Mesothelial cell of epicardium (in vitro differentiated cells): ENCODE measurements at regions not wholly inside any gene's neighbourhood (a gene's known extent, or its start where the extent isn't known, plus 50 kb on each side); places are given as distances from the start of the nearest gene placed in this dataset.

Experiments used
- DNase-seq, 2 experiments: peaks; one replicate each; pipeline ENCODE4 v3.0.0; 2021; ENCODE audit warnings: low spot score in 2 of 2; ENCODE audit not compliant: unreplicated experiment in 2 of 2
- H3K27ac Mint-ChIP-seq: 2 replicates; pipeline ENCODE4 v1.8.0; 2021; ENCODE audit warnings: mixed read lengths
- H3K27me3 Mint-ChIP-seq: 2 replicates; pipeline ENCODE4 v1.8.0; 2021; ENCODE audit warnings: low read depth, mixed read lengths
- H3K36me3 Mint-ChIP-seq: 2 replicates; pipeline ENCODE4 v1.8.0; 2021; ENCODE audit warnings: mixed read lengths
- H3K4me1 Mint-ChIP-seq: 2 replicates; pipeline ENCODE4 v1.8.0; 2021; ENCODE audit warnings: mixed read lengths
- H3K4me3 Mint-ChIP-seq: 2 replicates; pipeline ENCODE4 v1.8.0; 2021; ENCODE audit warnings: mild to moderate bottlenecking, moderate library complexity, mixed read lengths
- H3K9me3 Mint-ChIP-seq: 2 replicates; pipeline ENCODE4 v1.8.0; 2021; ENCODE audit warnings: mixed read lengths
- TF ChIP-seq, protein P1 (sequence below): fragments of 200-600 bp; sonication (generic); IDR thresholded peaks from one replicate; pipeline ENCODE4 v1.5.0; 2021; ENCODE audit warnings: antibody characterized with exemption; ENCODE audit not compliant: unreplicated experiment

DNA sequence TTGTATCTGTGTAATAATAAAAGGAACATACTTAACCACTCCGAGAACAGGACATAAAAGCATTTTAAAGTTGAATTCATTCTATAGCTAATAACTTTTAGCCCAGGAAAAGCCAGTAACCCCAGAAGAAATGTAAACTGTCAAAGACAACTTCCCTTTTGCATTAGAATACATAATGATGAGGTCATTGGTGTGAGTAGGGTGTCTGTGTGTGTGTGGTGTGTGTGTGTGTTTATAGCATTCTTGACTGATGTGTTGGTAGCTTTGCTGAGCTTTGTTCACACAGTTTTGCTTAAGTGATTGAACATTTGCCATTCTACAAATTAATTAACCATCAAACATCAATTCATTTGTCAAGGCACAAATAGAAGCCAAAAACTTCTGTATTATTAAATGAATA is 559.6 kb downstream of the ARAP2 start:
- H3K4me1 Mint-ChIP-seq: peaks cover 2% of the 10 kb centered on the region
- peaks cover 13% of the 10 kb centered on the region for H3K36me3 Mint-ChIP-seq
- H3K9me3 Mint-ChIP-seq: peaks cover 42% of the 10 kb centered on the region
- no peak overlapping the region for H3K27ac Mint-ChIP-seq
- TF ChIP-seq, protein P1, sequence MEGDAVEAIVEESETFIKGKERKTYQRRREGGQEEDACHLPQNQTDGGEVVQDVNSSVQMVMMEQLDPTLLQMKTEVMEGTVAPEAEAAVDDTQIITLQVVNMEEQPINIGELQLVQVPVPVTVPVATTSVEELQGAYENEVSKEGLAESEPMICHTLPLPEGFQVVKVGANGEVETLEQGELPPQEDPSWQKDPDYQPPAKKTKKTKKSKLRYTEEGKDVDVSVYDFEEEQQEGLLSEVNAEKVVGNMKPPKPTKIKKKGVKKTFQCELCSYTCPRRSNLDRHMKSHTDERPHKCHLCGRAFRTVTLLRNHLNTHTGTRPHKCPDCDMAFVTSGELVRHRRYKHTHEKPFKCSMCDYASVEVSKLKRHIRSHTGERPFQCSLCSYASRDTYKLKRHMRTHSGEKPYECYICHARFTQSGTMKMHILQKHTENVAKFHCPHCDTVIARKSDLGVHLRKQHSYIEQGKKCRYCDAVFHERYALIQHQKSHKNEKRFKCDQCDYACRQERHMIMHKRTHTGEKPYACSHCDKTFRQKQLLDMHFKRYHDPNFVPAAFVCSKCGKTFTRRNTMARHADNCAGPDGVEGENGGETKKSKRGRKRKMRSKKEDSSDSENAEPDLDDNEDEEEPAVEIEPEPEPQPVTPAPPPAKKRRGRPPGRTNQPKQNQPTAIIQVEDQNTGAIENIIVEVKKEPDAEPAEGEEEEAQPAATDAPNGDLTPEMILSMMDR: no peak
- H3K27me3 Mint-ChIP-seq: no peaks in the 10 kb centered on the region
- DNase-seq: no peak
- H3K4me3 Mint-ChIP-seq: no peak overlapping the region

DNA sequence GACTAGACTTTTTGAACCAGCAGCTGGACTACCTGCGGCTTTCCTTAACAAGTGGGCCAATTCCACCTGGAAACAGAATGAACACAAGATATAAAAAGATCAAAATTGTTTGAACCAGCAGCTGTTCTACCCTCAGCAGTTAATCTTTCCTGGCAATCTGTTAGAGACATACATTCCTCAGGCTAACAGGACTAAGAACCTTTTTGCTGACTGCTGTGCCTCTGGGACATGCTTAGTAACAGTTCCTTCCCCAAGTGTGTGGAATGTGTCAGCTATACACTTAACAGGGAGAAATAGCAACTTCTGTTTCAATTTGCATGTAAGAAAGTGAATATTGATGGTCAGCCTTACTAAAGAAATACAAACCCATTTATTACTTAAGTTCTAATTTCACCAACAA is 554.4 kb downstream of the ARAP2 start:
- Mint-ChIP-seq H3K27ac (no peak overlapping the region), H3K4me1 (peaks cover 7% of the 10 kb centered on the region)

DNA sequence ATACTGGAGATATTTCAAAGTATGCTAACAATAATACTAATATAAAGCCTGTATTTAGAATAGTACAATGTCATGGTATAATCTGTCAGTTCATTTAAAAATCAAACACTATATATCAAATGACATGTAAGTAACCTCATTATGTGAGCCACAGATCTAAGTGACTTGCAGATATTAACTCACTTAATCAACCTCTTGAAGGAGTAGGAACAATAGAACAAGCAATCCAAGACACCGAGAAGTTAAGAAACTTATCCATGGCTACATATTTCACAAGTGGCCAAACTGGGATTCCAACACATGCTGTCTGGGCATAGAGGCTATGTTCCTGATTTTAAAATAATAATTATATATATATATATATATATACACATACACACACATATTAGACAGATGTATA is 554.0 kb downstream of the ARAP2 start:
- no peak overlapping the region for H3K27ac Mint-ChIP-seq
- H3K9me3 Mint-ChIP-seq: peaks cover 21% of the 10 kb centered on the region
- H3K36me3 Mint-ChIP-seq: peaks cover 2% of the 10 kb centered on the region
- peaks cover 7% of the 10 kb centered on the region for H3K4me1 Mint-ChIP-seq
- DNase-seq: no peak
- no peak overlapping the region for H3K4me3 Mint-ChIP-seq
- TF ChIP-seq, protein P1: no peak
- H3K27me3 Mint-ChIP-seq: no peaks in the 10 kb centered on the region

More for the DNA sequence above, 554.4 kb downstream of the ARAP2 start:
- no peak overlapping the region for H3K4me3 Mint-ChIP-seq
- H3K36me3 Mint-ChIP-seq: peaks cover 2% of the 10 kb centered on the region
- TF ChIP-seq, protein P1: no peak
- peaks cover 24% of the 10 kb centered on the region for H3K9me3 Mint-ChIP-seq
- no peaks in the 10 kb centered on the region for H3K27me3 Mint-ChIP-seq
- DNase-seq: no peak

DNA sequence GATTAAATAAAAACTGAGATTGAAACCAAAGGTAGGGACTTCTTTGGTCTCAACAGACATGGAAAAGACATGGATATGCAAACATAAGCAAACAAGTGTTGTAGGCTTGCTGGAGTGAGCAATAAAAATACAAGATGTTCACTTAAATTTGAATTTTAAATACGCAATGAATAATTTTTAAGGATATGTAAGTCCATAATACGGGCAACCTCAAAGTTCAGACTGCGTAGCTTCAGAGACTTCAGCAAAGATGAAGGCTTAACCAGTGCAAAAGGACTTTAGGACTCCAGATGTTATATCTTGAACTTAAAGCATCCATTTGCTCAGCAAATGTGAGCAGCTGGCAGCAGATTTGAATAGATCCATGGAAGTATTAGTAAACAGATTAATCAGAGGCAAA is 549.3 kb downstream of the ARAP2 start:
- Mint-ChIP-seq H3K36me3 (no peaks in the 10 kb centered on the region), H3K27me3 (no peaks in the 10 kb centered on the region)

DNA sequence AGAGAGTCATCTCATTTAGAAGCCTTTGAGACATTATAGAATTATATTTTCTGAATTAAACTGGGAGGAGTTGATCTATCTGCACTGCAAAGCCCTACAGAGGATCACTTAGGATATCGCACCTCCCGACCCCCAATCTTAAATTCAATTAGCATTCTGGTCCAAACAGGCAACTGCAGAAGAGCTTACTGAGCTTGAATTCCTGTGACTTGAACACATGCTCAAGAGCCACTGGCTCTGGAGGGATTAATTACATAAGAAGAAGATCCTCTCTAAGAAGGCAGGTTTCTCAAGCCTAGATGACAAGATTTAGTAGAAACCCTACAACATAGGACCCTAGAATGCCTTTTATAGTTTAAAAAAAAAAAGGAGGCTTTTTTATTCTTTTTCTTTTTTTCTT is 548.9 kb downstream of the ARAP2 start:
- H3K36me3 Mint-ChIP-seq: no peaks in the 10 kb centered on the region
- peaks cover 12% of the 10 kb centered on the region for H3K9me3 Mint-ChIP-seq
- no peaks in the 10 kb centered on the region for H3K27me3 Mint-ChIP-seq
- H3K27ac Mint-ChIP-seq: no peak overlapping the region
- DNase-seq: no peak
- no peaks in the 10 kb centered on the region for H3K4me1 Mint-ChIP-seq
- H3K4me3 Mint-ChIP-seq: no peak overlapping the region
- TF ChIP-seq, protein P1: no peak

More for the DNA sequence above, 549.3 kb downstream of the ARAP2 start:
- H3K27ac Mint-ChIP-seq: no peak overlapping the region
- peaks cover 12% of the 10 kb centered on the region for H3K9me3 Mint-ChIP-seq
- H3K4me3 Mint-ChIP-seq: no peak overlapping the region
- no peak for DNase-seq
- H3K4me1 Mint-ChIP-seq: peaks cover 2% of the 10 kb centered on the region
- TF ChIP-seq, protein P1: no peak

DNA sequence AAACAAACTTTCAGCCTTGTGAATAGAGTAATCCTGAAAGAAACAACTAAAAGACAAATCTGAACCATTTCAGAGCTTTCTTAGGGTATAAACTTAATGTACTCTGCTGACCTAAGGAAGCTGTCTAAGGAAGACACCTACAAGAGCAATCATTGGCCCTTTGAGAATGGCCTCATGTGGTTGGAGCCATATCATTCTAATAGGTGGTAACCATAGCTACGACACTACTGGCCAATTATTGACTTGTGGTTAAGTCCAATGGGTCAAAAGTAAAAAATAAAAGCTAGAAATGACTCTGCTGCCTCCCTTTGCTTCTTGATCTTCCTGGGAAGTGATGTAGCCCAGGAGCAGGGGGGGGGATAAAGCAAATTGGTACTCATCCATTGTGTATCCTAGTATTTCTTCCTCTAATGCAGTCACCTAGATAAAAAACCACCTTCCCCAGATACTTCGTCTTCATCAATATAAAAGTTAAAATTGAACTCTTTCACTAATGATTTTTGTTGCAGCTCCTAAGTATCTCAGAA is 547.0 kb downstream of the ARAP2 start:
- Mint-ChIP-seq H3K4me3 (no peak overlapping the region), H3K4me1 (no peaks in the 10 kb centered on the region), H3K27me3 (no peaks in the 10 kb centered on the region), H3K9me3 (peaks cover 12% of the 10 kb centered on the region), H3K27ac (no peak overlapping the region), H3K36me3 (no peaks in the 10 kb centered on the region)
- TF ChIP-seq, protein P1: no peak
- DNase-seq: no peak
